Neural progenitor cell (in vitro differentiated cells): ENCODE measurements at regions not wholly inside any gene's neighbourhood (a gene's known extent, or its start where the extent isn't known, plus 50 kb on each side); places are given as distances from the start of the nearest gene placed in this dataset.

Source experiments
- CTCF ChIP-seq: fragments of 200-600 bp; sonication (generic); IDR thresholded peaks from 2 replicates; pipeline ENCODE4 v1.5.1; 2017; ENCODE audit warnings: antibody characterized with exemption, mild to moderate bottlenecking
- EZH2 ChIP-seq: fragments of 200-600 bp; sonication (generic); IDR thresholded peaks from 2 replicates; pipeline ENCODE4 v1.6.1; 2017; ENCODE audit warnings: antibody characterized with exemption, mild to moderate bottlenecking, moderate library complexity

- TF ChIP-seq CTCF (no peak), EZH2 (no peak)
Measured at GRCh38 chr18:6561016-6561415, 146.3 kb upstream of the L3MBTL4 start.
